ENCODE measurements at regions not wholly inside any gene's neighbourhood (a gene's known extent, or its start where the extent isn't known, plus 50 kb on each side); places are given as distances from the start of the nearest gene placed in this dataset.

DNA sequence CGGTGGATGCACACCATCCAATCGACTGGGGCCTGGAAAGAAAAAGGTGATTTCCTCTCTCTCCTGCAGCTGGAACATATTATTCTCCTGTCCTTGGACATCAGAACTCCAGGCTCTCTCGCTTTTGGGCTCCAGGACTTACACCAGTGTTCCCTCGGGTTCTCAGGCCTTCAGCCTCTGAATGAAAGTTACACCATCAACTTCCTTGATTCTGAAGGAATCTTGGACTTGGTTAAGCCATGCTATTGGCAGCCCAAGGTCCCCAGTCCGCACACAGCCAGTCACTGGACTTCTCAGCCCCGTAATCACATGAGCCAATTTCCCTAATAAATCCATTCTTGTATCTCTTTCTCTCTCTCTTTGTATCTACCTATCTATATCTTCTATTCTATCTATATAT lies 418.9 kb downstream of the IRS1 start:
- Histone ChIP-seq H3K27ac (ENCODE audit: low read depth in 2 of 2, low read length in 2 of 2) (no peak overlapping the region), H3K9ac (ENCODE audit: low read length in 3 of 3) (no peak overlapping the region), H3K9me3 (ENCODE audit: control insufficient read depth in 2 of 3, insufficient read depth in 1 of 3, low read length in 3 of 3) (no peaks in the 10 kb centered on the region), H3K27me3 (ENCODE audit: control insufficient read depth, insufficient read depth, low read length) (no peaks in the 10 kb centered on the region), H3K36me3 (ENCODE audit: control insufficient read depth in 2 of 3, insufficient read depth in 3 of 3, low read length in 3 of 3) (no peaks in the 10 kb centered on the region), H3K4me1 (ENCODE audit: control insufficient read depth in 2 of 3, insufficient read depth in 2 of 3, low read depth in 1 of 3, low read length in 3 of 3) (no peaks in the 10 kb centered on the region), H3K4me3 (ENCODE audit: low read length in 3 of 3) (no peak overlapping the region)
- TF ChIP-seq CTCF (IDR thresholded peaks at IDR 0.05; ENCODE audit: borderline replicate concordance, extremely low read depth, insufficient read depth), result no peak
- intact Hi-C loops (cut with DNase I), result no loop called here
- FAIRE-seq (no peak), DNase-seq (no peak)

GRCh38 chr2:226378753-226379705 lies 420.6 kb downstream of the IRS1 start:
- FAIRE-seq, result no peak
- intact Hi-C loops (cut with DNase I), result no loop called here
- DNase-seq, result peak in 2 of 5 donors; percentile 31 to 46
- no peak for TF ChIP-seq CTCF (IDR thresholded peaks at IDR 0.05; ENCODE audit: borderline replicate concordance, extremely low read depth, insufficient read depth)
- no peak overlapping the region for H3K9ac ChIP-seq (ENCODE audit: low read length in 3 of 3)
- no peaks in the 10 kb centered on the region for H3K36me3 ChIP-seq (ENCODE audit: control insufficient read depth in 2 of 3, insufficient read depth in 3 of 3, low read length in 3 of 3)
- no peak overlapping the region for H3K4me3 ChIP-seq (ENCODE audit: low read length in 3 of 3)
- H3K27me3 ChIP-seq (ENCODE audit: control insufficient read depth, insufficient read depth, low read length), result no peaks in the 10 kb centered on the region
- no peak overlapping the region for H3K27ac ChIP-seq (ENCODE audit: low read depth in 2 of 2, low read length in 2 of 2)
- no peaks in the 10 kb centered on the region for H3K9me3 ChIP-seq (ENCODE audit: control insufficient read depth in 2 of 3, insufficient read depth in 1 of 3, low read length in 3 of 3)
- H3K4me1 ChIP-seq (ENCODE audit: control insufficient read depth in 2 of 3, insufficient read depth in 2 of 3, low read depth in 1 of 3, low read length in 3 of 3), result no peaks in the 10 kb centered on the region

DNA sequence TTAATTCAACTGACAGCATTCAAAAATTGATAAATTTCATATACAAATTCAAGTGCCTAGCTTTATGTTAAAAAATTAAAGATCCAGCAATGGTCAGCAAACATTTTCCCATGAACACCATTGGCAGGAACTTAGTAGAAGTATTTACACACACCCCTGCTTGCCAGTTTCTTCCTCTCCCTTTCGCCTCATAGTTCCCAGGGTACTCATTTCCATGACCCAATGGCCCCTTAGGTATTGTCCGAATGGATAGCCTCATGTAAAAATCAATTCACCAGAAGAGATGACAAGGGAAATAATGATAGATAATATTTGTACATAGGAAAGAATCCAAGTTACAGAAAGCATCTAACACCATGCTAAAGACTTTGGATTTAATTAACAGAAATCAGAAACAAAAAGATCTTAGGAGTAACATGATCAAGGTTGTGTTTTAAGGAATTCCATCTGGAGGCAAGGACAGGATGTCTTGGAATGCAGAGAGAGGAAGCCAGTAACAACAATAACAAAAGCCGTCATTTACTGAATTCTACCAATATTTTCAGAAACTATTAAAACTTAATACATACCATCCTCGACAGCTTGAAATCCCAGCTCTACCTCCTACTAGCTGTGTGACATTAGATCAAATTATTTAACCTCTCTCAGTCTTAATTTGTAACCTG lies 423.0 kb downstream of the IRS1 start:
- DNase-seq (peak in 1 of 5 donors; percentile 36), FAIRE-seq (no peak)
- intact Hi-C loops (cut with DNase I), result no loop called here
- Histone ChIP-seq H3K4me3 (ENCODE audit: low read length in 3 of 3) (no peak overlapping the region), H3K36me3 (ENCODE audit: control insufficient read depth in 2 of 3, insufficient read depth in 3 of 3, low read length in 3 of 3) (no peaks in the 10 kb centered on the region), H3K4me1 (ENCODE audit: control insufficient read depth in 2 of 3, insufficient read depth in 2 of 3, low read depth in 1 of 3, low read length in 3 of 3) (no peaks in the 10 kb centered on the region), H3K27ac (ENCODE audit: low read depth in 2 of 2, low read length in 2 of 2) (no peak overlapping the region), H3K27me3 (ENCODE audit: control insufficient read depth, insufficient read depth, low read length) (no peaks in the 10 kb centered on the region), H3K9me3 (ENCODE audit: control insufficient read depth in 2 of 3, insufficient read depth in 1 of 3, low read length in 3 of 3) (no peaks in the 10 kb centered on the region), H3K9ac (ENCODE audit: low read length in 3 of 3) (no peak overlapping the region)
- TF ChIP-seq CTCF (IDR thresholded peaks at IDR 0.05; ENCODE audit: borderline replicate concordance, extremely low read depth, insufficient read depth), result no peak
